KMS-11 (cell line): ENCODE measurements at regions not wholly inside any gene's neighbourhood (a gene's known extent, or its start where the extent isn't known, plus 50 kb on each side); places are given as distances from the start of the nearest gene placed in this dataset.

Experiments used
- H2AFZ ChIP-seq: fragments of 200-600 bp; sonication (generic); 2 replicates; pipeline ENCODE4 v1.6.1; 2016; ENCODE audit warnings: antibody characterized with exemption, mixed run types, low read depth
- H3K27ac ChIP-seq: fragments of 200-600 bp; sonication (generic); 2 replicates; pipeline ENCODE4 v1.6.1; 2016; ENCODE audit warnings: mild to moderate bottlenecking, mixed run types
- H3K27me3 ChIP-seq: fragments of 200-600 bp; sonication (generic); 2 replicates; pipeline ENCODE4 v1.6.1; 2017; ENCODE audit warnings: mild to moderate bottlenecking, low read depth, mixed run types, moderate library complexity; ENCODE audit not compliant: insufficient read depth
- H3K36me3 ChIP-seq: fragments of 200-600 bp; sonication (generic); 2 replicates; pipeline ENCODE4 v1.6.1; 2017; ENCODE audit warnings: mild to moderate bottlenecking, mixed run types; ENCODE audit not compliant: insufficient read depth
- H3K4me1 ChIP-seq: fragments of 200-600 bp; sonication (generic); 2 replicates; pipeline ENCODE4 v1.6.1; 2016; ENCODE audit warnings: mild to moderate bottlenecking, low read depth, mixed run types; ENCODE audit not compliant: poor library complexity, severe bottlenecking
- H3K4me2 ChIP-seq: fragments of 200-600 bp; sonication (generic); 2 replicates; pipeline ENCODE4 v1.7.0; 2016; ENCODE audit warnings: mild to moderate bottlenecking, mixed run types
- H3K4me3 ChIP-seq: fragments of 200-600 bp; sonication (generic); IDR thresholded peaks from 2 replicates; pipeline ENCODE4 v1.6.1; 2017; ENCODE audit warnings: low read depth, low read length, mixed read lengths; ENCODE audit not compliant: insufficient read depth
- H3K79me2 ChIP-seq: fragments of 200-600 bp; sonication (generic); 2 replicates; pipeline ENCODE4 v1.6.1; 2016; ENCODE audit warnings: low read depth, mixed run types; ENCODE audit not compliant: insufficient read depth
- H3K9ac ChIP-seq: fragments of 200-600 bp; sonication (generic); 2 replicates; pipeline ENCODE4 v1.6.1; 2016; ENCODE audit warnings: mild to moderate bottlenecking, mixed run types
- H4K20me1 ChIP-seq: fragments of 200-600 bp; sonication (generic); 2 replicates; pipeline ENCODE4 v1.6.1; 2016; ENCODE audit warnings: mild to moderate bottlenecking, mixed run types; ENCODE audit not compliant: insufficient read depth
- CTCF ChIP-seq: fragments of 200-600 bp; sonication (generic); conservative IDR thresholded peaks from 2 replicates; pipeline ENCODE4 v1.6.1; 2017; ENCODE audit warnings: low read depth, mild to moderate bottlenecking, antibody characterized with exemption, low read length, moderate library complexity, mixed read lengths

GRCh38 chr5:40394698-40395097 lies 285.0 kb upstream of the PTGER4 start:
- Histone ChIP-seq H3K9ac (no peak overlapping the region), H3K27ac (no peak overlapping the region)

GRCh38 chr5:40391642-40392041 lies 288.1 kb upstream of the PTGER4 start:
- TF ChIP-seq CTCF: no peak
- Histone ChIP-seq H2AFZ (no peak overlapping the region), H3K4me2 (no peak overlapping the region), H3K79me2 (no peaks in the 10 kb centered on the region), H3K27me3 (no peaks in the 10 kb centered on the region), H3K27ac (no peak overlapping the region), H4K20me1 (no peaks in the 10 kb centered on the region), H3K9ac (no peak overlapping the region), H3K36me3 (no peaks in the 10 kb centered on the region), H3K4me1 (peaks cover 17% of the 10 kb centered on the region), H3K4me3 (no peak overlapping the region)

More at GRCh38 chr5:40394698-40395097, 285.0 kb upstream of the PTGER4 start:
- no peak overlapping the region for H3K4me2 ChIP-seq
- H3K4me3 ChIP-seq: no peak overlapping the region
- no peaks in the 10 kb centered on the region for H3K79me2 ChIP-seq
- no peaks in the 10 kb centered on the region for H3K4me1 ChIP-seq
- TF ChIP-seq CTCF: no peak
- H4K20me1 ChIP-seq: no peaks in the 10 kb centered on the region
- no peaks in the 10 kb centered on the region for H3K27me3 ChIP-seq
- H2AFZ ChIP-seq: no peak overlapping the region
- no peaks in the 10 kb centered on the region for H3K36me3 ChIP-seq

DNA sequence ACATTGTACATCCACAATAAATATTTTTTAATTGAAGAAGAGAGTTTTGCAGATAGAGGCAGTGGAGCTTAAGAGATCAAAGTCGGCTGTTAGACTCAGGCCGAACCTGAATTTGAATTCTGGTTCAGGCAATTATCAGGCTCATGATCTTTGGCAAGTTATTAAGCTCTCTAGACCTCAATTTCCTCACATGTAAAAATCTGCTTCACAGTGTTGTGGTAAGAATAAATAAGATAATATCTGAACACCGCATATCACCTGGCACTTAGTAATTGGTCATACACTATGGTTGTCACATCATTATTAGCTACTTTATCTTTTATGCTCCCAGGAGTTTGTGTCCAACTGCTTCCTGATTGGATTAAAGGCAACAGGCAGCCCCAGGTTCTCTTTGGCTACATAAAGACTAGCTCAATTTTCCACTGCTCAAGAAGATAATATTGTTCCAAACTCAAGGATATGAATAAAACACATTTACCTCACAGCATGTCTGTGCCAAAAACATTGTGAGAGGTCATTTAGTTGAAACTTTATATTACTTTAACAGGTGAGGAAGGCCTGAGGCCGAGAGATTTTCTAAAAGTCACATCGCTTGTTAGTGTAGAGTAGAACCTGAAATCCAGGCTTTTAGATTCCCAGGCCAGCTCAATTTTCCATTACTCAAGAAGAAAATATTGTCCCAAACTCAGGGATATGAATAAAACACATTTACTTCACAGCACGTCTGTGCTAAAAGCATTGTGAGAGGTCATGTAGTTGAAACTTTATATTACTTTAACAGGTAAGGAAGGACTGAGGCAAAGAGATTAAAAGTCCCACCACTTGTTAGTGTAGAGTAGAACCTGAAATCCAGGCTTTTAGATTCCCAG lies 289.2 kb upstream of the PTGER4 start:
- Histone ChIP-seq H3K79me2 (no peaks in the 10 kb centered on the region), H3K27ac (no peak overlapping the region), H3K4me3 (no peak overlapping the region), H3K4me1 (peaks cover 28% of the 10 kb centered on the region), H4K20me1 (no peaks in the 10 kb centered on the region), H3K27me3 (no peaks in the 10 kb centered on the region), H3K9ac (no peak overlapping the region), H3K36me3 (no peaks in the 10 kb centered on the region), H2AFZ (no peak overlapping the region), H3K4me2 (no peak overlapping the region)
- no peak for TF ChIP-seq CTCF

DNA sequence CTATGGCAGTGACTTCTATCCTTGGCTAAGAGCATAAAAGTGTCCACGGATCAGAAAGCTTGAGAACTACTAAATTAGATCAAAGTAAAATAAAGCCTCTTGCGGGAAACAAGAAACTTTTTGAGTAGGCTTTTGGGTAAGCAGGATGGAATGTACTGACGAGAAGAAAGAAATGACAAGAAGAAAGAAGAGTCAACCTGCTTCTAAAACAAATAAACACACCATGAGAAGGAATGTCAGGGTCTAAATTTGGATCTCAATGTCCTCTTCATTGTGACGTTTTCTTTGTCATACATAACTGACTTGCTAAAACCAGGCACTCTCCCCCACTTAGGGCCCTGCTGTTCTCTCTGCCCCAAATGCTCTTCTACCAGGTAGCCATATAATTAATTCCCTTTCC lies 290.1 kb upstream of the PTGER4 start:
- H3K27ac ChIP-seq: no peak overlapping the region
- no peak overlapping the region for H2AFZ ChIP-seq
- no peaks in the 10 kb centered on the region for H3K27me3 ChIP-seq
- H4K20me1 ChIP-seq: no peaks in the 10 kb centered on the region
- no peak overlapping the region for H3K4me3 ChIP-seq
- no peaks in the 10 kb centered on the region for H3K36me3 ChIP-seq
- H3K4me2 ChIP-seq: no peak overlapping the region
- peaks cover 37% of the 10 kb centered on the region for H3K4me1 ChIP-seq
- H3K9ac ChIP-seq: no peak overlapping the region
- TF ChIP-seq CTCF: no peak
- H3K79me2 ChIP-seq: no peaks in the 10 kb centered on the region
